HEK293T (cell line): ENCODE measurements at regions not wholly inside any gene's neighbourhood (a gene's known extent, or its start where the extent isn't known, plus 50 kb on each side); places are given as distances from the start of the nearest gene placed in this dataset.

Source experiments
- ARNT ChIP-seq: fragments of 450-650 bp; IDR thresholded peaks from 2 replicates; pipeline ENCODE4 v1.6.1; 2017; ENCODE audit warnings: mild to moderate bottlenecking
- BHLHE40 ChIP-seq: fragments of 450-650 bp; IDR thresholded peaks from 2 replicates; pipeline ENCODE4 v1.6.1; 2016; ENCODE audit warnings: mild to moderate bottlenecking, moderate library complexity, borderline replicate concordance
- FOXM1 ChIP-seq: fragments of 450-650 bp; IDR thresholded peaks from 2 replicates; pipeline ENCODE4 v1.6.1; 2017; ENCODE audit warnings: mild to moderate bottlenecking, borderline replicate concordance
- SP1 ChIP-seq: fragments of 450-650 bp; IDR thresholded peaks from 2 replicates; pipeline ENCODE4 v1.6.1; 2017
- TF ChIP-seq, protein P1 (sequence below): fragments of 450-650 bp; IDR thresholded peaks from 2 replicates; pipeline ENCODE4 v1.6.1; 2016

DNA sequence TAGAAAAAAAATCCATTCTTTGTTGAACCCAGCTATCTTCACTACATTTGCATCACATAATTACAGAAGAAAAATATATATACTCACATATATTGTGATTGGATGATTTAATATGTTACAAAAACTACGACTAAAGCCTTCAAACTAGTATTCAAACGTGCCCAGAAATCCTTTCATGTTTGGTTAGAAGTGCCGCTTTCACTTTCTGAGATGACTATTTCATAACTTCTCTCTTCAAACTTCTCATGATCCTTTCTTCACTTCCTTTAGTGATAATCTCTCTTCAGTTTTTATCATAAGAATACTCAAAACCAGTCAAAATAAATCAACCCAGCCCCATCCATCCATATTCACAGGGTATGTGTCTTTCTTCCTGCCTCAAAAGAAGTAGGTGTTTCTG, 50.8 kb upstream of the NAF1 start:
- no peak for TF ChIP-seq ARNT
- no peak for TF ChIP-seq FOXM1
- TF ChIP-seq, protein P1, sequence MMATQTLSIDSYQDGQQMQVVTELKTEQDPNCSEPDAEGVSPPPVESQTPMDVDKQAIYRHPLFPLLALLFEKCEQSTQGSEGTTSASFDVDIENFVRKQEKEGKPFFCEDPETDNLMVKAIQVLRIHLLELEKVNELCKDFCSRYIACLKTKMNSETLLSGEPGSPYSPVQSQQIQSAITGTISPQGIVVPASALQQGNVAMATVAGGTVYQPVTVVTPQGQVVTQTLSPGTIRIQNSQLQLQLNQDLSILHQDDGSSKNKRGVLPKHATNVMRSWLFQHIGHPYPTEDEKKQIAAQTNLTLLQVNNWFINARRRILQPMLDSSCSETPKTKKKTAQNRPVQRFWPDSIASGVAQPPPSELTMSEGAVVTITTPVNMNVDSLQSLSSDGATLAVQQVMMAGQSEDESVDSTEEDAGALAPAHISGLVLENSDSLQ: no peak
- TF ChIP-seq SP1: no peak
- TF ChIP-seq BHLHE40: no peak
